SK-N-MC (cell line): ENCODE measurements at regions not wholly inside any gene's neighbourhood (a gene's known extent, or its start where the extent isn't known, plus 50 kb on each side); places are given as distances from the start of the nearest gene placed in this dataset.

ENCODE experiments used
- DNase-seq: peaks from one replicate; pipeline ENCODE4 v3.0.0-alpha.2; 2011; ENCODE audit warnings: low read depth, low spot score
- H3K27ac ChIP-seq: fragments of 200-600 bp; sonication (generic); 2 replicates; pipeline ENCODE4 v1.5.1; 2016; ENCODE audit warnings: mixed run types
- H3K36me3 ChIP-seq: fragments of 200-600 bp; sonication (generic); 2 replicates; pipeline ENCODE4 v1.6.1; 2017; ENCODE audit warnings: antibody characterized with exemption, low read length, mixed read lengths; ENCODE audit not compliant: insufficient read depth
- H3K4me3 ChIP-seq: fragments of 200-600 bp; sonication (generic); 2 replicates; pipeline ENCODE4 v1.5.1; 2016
- H3K9ac ChIP-seq: fragments of 200-600 bp; sonication (generic); 2 replicates; pipeline ENCODE4 v1.8.0; 2017; ENCODE audit warnings: mixed run types, mixed read lengths; ENCODE audit not compliant: insufficient read length
- H3K9me3 ChIP-seq: fragments of 200-600 bp; sonication (generic); 2 replicates; pipeline ENCODE4 v1.6.1; 2017; ENCODE audit warnings: low read depth, mild to moderate bottlenecking, antibody characterized with exemption, low read length, moderate library complexity, mixed read lengths
- EZH2 ChIP-seq: fragments of 200-600 bp; sonication (generic); IDR thresholded peaks from one replicate; pipeline ENCODE4 v1.6.1; 2017; ENCODE audit warnings: antibody characterized with exemption
- FOXP2 ChIP-seq: optimal IDR thresholded peaks from 2 replicates; pipeline ENCODE3; 2011; ENCODE audit warnings: mild to moderate bottlenecking, moderate library complexity; ENCODE audit not compliant: insufficient read depth; ENCODE audit errors: extremely low read length, control extremely low read depth
- POLR2AphosphoS5 ChIP-seq: IDR thresholded peaks from 2 replicates; pipeline ENCODE4 v1.6.1; 2012; ENCODE audit warnings: mild to moderate bottlenecking, low read depth, low read length, borderline replicate concordance

DNA sequence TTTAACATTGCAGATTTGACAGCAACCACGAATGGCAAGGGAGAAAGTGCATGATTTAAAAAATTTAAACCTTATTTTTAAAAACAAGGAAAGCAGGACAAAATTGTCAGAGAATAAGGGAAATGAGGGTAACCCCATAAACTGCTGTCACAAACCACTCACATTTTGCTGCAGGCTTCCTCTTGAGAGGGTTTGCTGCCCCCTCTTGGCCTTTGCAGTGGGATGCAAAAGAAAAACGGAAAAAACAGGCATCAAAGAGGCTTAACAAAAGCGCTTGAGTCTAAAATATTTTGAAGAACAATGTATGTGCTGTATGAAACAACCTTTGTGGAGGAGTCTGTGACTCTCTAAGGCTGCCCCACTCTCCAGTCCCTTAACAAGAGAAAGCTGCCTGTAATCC is 91.6 kb downstream of the TMX3 start:
- Histone ChIP-seq H3K4me3 (no peak overlapping the region), H3K9ac (peak overlapping the region; percentile 29), H3K27ac (no peak overlapping the region), H3K36me3 (no peaks in the 10 kb centered on the region), H3K9me3 (no peaks in the 10 kb centered on the region)
- TF ChIP-seq EZH2 (no peak), FOXP2 (no peak)
- DNase-seq, result peak; percentile 26

DNA sequence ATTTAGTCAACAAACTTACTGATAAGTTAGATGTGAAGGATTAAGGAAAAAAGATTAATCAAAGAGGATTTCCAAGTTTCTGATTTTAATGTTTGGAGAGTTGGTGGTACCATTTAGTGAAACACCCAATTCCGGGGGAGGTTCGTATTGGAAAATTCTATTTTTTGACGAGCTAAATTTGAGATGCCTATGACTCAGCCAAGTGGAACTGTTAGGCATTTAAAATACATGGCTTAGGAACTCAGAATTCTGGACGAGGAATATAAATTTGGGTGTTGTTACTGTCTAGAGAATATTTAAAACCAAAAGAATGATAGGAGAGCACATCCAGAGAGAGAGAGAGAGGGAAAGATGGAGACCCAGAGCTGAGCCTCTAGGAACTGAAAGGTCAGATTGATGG is 103.6 kb downstream of the TMX3 start:
- TF ChIP-seq FOXP2 (no peak), POLR2AphosphoS5 (no peak), EZH2 (no peak)

DNA sequence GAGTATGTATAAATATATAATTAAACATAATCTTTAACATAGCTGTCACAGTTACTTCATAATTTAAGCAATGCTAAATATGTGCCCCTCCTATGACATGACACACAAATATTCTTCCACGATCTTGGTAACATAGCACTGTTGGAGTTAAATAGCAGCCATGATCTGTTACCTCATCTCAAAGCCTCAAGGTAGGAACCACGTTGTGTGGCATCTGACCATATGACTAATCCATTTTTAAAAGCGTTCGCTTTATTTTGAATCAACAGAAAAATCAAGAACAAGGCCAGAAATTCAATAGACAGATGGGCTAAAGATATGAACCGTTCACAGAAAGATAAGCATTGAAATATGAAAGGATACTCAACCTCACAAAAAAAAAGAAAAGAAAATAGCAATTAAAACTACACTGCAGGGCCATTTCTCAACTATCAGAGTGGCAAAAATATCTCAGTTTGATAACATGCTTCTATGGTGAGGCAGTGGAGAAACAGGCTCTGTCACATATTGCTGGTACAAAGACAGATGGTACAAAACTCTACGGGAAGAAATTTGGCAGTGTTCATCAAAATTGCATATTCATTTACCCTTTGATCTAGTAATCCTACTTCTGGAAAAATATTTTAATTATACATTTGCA is 105.9 kb downstream of the TMX3 start:
- DNase-seq, result no peak
- Histone ChIP-seq H3K4me3 (no peak overlapping the region), H3K9ac (no peak overlapping the region), H3K27ac (no peak overlapping the region), H3K36me3 (no peaks in the 10 kb centered on the region), H3K9me3 (no peaks in the 10 kb centered on the region)
- TF ChIP-seq POLR2AphosphoS5 (no peak), EZH2 (no peak), FOXP2 (no peak)

More for the DNA sequence above, 103.6 kb downstream of the TMX3 start:
- DNase-seq, result no peak
- Histone ChIP-seq H3K4me3 (no peak overlapping the region), H3K27ac (no peak overlapping the region), H3K9me3 (no peaks in the 10 kb centered on the region), H3K9ac (no peak overlapping the region), H3K36me3 (no peaks in the 10 kb centered on the region)

DNA sequence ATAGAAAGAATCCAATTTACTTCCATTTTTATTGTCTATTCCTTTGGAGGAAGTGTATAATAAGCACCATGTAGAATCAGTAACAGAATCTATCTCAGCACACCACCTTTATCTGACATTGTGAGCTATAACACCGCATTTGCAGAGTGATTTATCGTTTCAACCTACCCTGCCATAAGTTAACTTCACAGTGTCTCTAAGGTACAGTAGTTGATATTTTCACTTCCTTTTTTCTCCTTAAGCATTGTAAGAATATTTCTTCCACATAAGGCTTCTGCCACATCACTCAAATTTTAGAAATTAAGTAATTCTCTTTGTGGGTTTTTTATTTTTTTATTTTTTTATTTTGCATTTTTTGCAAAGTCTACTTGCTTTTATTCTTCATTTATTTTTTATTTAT is 107.1 kb downstream of the TMX3 start:
- Histone ChIP-seq H3K9ac (no peak overlapping the region), H3K4me3 (no peak overlapping the region), H3K36me3 (no peaks in the 10 kb centered on the region), H3K9me3 (no peaks in the 10 kb centered on the region), H3K27ac (no peak overlapping the region)
- TF ChIP-seq FOXP2, result no peak
- no peak for DNase-seq

DNA sequence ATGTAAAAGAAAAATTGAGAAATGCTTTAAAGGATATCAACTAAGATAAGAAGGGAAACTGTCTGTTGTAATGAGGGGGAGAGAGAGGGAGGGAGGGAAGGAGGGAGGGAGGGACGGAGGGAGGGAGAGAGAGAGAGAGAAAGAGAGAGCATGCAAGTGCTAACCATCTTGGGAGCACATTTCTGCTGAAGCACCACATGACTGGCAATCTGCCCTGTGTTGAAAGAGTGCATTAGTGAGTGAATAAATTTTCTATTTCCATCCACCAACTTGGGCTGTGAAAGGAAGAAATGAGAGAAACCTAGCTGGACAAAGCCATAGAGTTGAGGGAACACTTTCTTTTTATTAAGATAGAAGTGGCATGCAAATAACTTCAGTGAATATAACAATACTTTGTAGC is 110.7 kb downstream of the TMX3 start:
- H3K9me3 ChIP-seq, result no peaks in the 10 kb centered on the region
- TF ChIP-seq POLR2AphosphoS5 (no peak), FOXP2 (no peak), EZH2 (no peak)
- H3K27ac ChIP-seq, result no peak overlapping the region
- no peak overlapping the region for H3K4me3 ChIP-seq
- H3K36me3 ChIP-seq, result no peaks in the 10 kb centered on the region
- H3K9ac ChIP-seq, result no peak overlapping the region
- DNase-seq, result no peak

DNA sequence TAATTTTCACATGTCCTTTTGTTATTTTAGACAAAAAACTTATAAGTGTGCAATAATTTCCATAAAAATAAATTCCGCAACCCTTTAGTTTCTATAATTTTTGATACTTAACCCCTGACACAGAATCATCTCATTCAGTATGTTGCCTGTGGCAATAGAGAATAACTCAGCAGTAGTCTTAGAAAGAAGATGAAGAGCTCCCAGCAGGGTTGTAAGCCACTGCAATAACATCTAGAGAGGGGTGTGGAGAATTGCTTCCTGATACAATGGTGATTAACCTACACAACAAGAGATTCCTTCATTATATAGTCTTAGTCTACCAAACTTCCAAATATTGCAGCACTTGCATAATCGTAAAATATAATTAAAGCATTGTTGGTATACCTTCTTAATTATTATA is 118.9 kb downstream of the TMX3 start:
- no peak overlapping the region for H3K4me3 ChIP-seq
- H3K9ac ChIP-seq, result no peak overlapping the region
- H3K36me3 ChIP-seq, result no peaks in the 10 kb centered on the region
- TF ChIP-seq EZH2 (no peak), POLR2AphosphoS5 (peak; percentile 68; the same call in 1 of the 2 replicates), FOXP2 (no peak)
- H3K27ac ChIP-seq, result no peak overlapping the region
- DNase-seq, result peak; percentile 80
- no peaks in the 10 kb centered on the region for H3K9me3 ChIP-seq

DNA sequence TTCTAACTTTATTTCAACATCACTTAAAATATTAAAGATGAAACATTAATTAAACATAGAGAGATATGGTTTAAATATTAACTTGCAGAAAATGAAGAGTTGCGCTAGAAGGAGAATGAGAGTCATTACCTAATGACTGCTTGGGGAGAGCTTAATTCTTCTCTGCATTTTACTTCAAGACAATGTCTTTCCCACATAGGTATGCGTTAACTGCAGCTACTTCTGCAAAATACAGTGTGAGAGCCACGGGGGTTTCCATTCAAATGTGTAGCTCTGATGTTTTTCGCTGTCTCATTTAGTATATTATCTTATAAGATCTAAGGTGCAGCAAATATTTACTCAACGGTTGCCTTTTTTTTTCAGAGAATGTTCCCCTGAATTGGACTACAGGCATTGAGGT is 126.7 kb downstream of the TMX3 start:
- TF ChIP-seq FOXP2, result no peak
- no peak for TF ChIP-seq EZH2
- no peak for TF ChIP-seq POLR2AphosphoS5
- H3K27ac ChIP-seq, result no peak overlapping the region
- H3K36me3 ChIP-seq, result no peaks in the 10 kb centered on the region
- no peak for DNase-seq
- H3K4me3 ChIP-seq, result no peak overlapping the region
- no peaks in the 10 kb centered on the region for H3K9me3 ChIP-seq
- H3K9ac ChIP-seq, result no peak overlapping the region

DNA sequence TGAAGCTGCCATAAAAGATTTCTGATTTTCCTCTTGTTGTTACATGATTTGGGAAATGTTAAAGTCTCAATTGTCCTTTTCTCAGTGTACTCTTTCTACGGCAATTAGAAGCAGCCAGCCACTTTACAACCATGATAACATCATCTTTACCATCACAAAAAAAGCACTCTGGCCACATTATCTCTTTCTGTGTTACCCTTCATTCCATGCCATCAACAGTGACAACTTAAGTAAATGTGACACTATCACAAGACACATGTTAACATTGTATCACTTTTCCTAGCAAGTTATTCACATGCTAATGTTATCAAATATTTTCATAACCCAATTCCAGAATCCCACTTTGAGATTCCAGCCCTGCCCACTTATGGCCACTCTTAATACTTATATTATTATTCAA is 131.2 kb downstream of the TMX3 start:
- H3K9ac ChIP-seq, result no peak overlapping the region
- no peaks in the 10 kb centered on the region for H3K36me3 ChIP-seq
- no peak overlapping the region for H3K27ac ChIP-seq
- H3K4me3 ChIP-seq, result no peak overlapping the region
- TF ChIP-seq EZH2 (no peak), POLR2AphosphoS5 (no peak), FOXP2 (no peak)
- no peak for DNase-seq
- no peaks in the 10 kb centered on the region for H3K9me3 ChIP-seq

DNA sequence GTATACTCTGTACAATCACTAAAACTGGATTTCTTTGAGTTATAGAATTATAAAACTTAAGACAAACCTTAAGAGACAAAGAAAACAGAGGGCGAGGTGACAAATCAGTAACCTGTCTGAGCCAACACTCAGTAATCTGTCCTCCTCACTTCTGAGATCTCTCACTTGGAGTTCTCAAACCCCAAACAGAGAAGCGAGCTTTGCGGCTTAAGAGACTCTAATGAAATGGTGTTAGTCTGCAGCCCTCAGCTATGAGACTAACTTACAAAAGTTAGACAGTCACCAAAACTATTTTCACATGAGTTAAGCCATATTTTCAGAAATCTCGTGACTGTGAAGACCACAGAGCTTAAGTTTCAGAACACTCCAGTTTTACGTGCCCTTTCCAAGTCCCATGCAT is 140.6 kb downstream of the TMX3 start:
- TF ChIP-seq POLR2AphosphoS5, result no peak
- TF ChIP-seq FOXP2, result no peak
- TF ChIP-seq EZH2, result no peak
- no peaks in the 10 kb centered on the region for H3K36me3 ChIP-seq

More for the DNA sequence above, 140.6 kb downstream of the TMX3 start:
- no peak for DNase-seq
- Histone ChIP-seq H3K4me3 (no peak overlapping the region), H3K27ac (no peak overlapping the region), H3K9me3 (no peaks in the 10 kb centered on the region), H3K9ac (no peak overlapping the region)
